HT-29 (cell line): ENCODE measurements at regions not wholly inside any gene's neighbourhood (a gene's known extent, or its start where the extent isn't known, plus 50 kb on each side); places are given as distances from the start of the nearest gene placed in this dataset.
A peak's percentile ranks its signal among the peaks of the same experiment; 100 is the strongest.

Experiments
- DNase-seq: peaks from one replicate; pipeline ENCODE4 v3.0.0-alpha.2; 2015; ENCODE audit warnings: low spot score

- DNase-seq = no peak
Measured at GRCh38 chr2:58919316-58919715, 678.2 kb upstream of the FANCL start.

- no peak for DNase-seq
Measured at GRCh38 chr2:58918141-58918540, 677.0 kb upstream of the FANCL start.

DNA sequence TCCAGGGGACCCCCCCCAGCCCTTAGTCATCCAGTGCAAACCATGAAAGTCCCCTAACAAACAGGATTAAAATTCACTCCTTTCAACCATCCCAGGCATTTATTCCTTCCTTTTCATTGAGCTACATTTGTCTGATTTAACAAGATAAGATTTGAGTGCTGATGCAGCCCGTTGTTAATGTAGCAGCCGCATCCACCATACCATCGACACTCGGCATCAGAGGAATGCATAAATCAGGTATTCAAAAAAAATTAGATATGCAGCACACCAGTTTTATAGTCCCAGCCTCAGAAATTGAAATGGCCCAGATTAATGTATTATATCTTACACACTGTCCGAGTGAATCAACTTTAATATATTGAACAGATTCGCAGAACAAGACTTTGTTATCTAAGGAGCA lies 676.5 kb upstream of the FANCL start:
- no peak for DNase-seq

- no peak for DNase-seq
Measured at GRCh38 chr2:58916063-58916462, 674.9 kb upstream of the FANCL start.

DNA sequence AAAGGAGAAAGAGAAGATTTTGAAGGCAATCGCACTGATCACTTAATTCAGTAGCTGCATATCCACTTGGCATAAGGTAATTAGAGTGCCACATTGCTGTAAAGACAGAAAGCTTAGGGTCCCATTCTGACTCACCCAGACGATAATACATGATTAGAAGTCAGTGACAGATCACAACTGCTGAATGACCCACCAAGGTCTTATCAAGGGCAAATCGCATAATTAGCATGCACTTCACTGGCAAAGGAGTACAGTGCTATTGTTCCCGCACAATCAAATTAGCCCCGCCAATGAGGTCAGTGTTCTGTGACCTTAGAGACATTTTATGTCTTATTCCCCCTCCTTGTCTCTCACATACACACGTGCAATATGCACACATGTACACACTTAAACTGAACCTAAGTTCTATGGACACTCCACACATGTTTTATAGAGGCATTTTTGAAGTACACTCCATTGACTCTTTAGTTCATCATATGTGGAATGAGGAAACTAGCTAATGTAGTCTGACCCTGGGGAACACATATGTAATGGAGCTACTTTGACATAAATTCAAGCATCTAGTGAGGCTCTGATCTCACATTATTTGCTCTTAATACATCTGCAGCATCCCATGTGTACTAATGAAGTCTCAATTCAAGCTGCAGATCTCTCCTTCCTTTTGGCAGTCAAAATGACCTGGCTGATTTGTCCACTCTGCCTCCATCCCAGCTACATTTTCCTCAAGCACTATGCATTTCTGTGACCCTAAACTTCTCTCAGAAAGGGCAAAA lies 673.8 kb upstream of the FANCL start:
- no peak for DNase-seq

DNA sequence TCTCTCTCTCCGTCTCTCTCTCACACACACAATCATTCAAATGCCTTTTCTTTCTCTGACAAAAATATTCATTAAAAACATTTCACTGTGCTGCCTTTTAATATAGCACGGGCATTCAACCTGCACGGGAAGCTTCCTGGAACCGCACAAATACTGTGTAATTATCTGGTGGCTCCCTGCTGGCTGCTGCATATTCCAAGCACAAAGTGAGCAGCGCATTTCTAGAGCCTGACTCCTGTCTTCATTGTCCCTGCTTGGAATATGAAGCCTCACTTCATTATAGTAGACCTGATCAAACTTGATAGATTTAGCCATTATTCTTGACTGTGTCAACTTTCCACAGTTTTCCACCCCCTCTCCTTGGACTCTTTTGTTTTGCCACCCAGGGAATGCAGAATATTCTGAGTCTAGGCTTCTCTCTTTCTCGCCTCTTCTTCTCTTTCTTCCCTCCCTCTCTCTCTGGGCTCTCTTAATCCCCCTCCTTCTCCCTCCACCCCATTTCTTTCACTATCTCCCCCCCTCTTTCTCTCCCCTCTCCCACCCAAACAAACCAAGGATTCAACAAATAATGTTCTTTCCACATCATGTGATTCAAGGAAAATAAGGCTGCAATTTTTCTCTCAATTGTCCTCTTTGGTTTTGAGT lies 672.1 kb upstream of the FANCL start:
- DNase-seq = no peak

GRCh38 chr2:58911877-58912276 lies 670.8 kb upstream of the FANCL start:
- DNase-seq = no peak

DNA sequence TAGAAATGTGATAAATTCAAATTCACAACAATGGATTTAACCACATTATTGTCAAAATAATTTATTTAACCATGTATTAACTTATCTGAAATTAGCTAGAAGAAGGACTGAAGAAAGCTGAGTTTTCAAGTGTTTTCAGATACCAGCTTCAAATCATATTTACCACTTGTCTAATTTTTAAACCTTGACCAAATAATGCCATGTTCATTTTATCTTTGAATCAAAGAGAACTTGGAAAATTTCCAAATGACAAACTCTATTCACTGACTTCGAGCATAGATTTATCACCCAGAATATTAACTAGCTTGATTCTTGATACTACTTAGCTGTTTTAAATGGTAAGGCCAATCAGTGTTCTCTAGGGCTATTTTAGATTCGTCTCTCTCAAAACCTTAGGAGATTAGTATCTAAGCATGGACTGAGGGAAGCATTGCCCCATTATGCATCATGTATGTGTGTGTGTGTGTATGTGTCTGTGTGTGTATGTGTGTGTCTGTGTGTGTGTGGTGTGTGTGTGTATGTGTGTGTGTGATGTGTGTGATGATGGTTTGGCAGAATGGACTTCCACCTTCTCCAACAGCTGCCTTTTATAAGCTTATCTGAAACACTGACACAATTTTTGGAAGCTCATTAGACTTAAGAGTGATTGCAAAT lies 667.5 kb upstream of the FANCL start:
- no peak for DNase-seq

- no peak for DNase-seq
Measured at GRCh38 chr2:58907644-58908043, 666.5 kb upstream of the FANCL start.

DNA sequence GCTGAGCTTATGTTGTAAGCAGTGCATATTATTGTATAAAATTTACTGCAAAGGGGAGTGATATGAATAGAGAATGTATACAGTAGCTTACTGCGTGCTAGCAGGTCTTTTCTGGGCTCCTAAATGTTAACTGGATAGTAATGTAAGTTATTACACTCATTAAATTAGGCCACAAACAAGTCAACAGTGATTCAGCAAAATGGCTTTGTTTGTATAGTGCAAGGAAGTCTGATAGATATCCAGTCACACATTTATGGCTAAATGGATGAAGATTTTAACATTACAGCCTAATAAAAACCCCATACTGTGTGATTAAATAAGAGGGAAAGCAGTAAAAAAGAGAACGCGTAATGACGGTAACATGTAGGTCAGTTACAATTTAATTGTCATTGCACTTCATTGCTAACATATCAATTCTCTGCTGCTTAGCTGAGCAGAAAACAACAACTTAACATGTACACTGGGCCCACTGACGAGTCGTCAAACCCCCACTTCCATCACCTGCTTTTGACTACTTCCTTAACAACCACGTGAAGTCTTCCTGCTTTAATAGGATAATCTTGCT lies 665.0 kb upstream of the FANCL start:
- peak; percentile 15 for DNase-seq

DNA sequence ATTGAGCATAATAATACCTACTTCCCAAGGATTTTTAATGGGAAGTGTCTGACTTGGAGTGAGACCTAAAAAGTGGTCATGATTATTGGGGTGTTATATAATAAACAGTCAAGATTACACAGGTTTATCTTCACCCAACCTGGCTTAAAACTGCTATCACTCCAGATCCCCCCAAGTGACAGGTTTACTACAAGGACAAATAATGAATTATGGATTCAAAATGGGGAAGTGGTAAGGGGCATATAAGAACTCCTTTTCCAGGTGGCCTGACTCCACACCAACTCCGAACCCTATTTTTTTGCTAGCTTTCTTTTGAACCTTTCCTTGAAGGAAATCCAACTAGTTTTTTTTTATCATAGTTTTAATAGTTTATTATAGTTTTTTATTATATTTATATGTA lies 663.0 kb upstream of the FANCL start:
- DNase-seq = no peak

DNA sequence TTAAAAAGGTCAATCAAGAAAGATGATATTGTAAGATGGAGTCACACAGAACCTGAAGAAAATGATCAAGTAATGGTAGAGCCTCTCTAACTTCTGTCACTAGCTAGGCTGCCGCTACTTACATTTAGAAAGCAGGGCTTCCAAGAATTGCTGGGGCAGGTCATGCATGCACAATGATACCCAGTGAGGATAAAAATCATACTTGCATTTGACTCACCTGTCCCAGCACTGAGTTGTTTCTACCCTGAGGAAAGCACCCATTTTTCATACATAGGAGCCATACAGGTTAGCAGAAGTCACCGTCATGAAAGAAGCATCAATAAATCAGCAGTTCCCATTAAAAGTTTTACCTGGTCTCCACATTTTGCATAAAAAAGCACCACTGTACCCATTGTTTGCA lies 662.3 kb upstream of the FANCL start:
- no peak for DNase-seq

GRCh38 chr2:58900246-58901027 lies 659.3 kb upstream of the FANCL start:
- DNase-seq = no peak

DNA sequence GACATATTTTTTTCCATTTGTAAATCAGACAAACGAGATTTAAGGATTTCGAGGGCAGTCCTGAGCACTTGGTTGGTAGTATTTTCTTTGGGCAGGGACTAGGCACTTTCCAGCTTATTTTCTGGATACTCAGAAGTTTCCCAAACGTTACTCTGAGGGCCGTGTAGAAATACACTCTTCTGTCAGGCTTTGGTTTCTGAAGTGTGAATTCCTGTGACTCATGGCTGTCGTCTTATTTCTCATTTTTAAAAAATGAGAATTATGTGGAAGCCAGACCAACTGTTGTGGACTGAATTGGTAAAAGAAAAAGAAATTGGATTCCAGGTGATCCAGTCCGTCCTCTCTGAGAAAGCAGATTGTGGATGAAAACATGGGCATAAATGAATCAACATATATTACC lies 658.6 kb upstream of the FANCL start:
- DNase-seq = no peak

DNA sequence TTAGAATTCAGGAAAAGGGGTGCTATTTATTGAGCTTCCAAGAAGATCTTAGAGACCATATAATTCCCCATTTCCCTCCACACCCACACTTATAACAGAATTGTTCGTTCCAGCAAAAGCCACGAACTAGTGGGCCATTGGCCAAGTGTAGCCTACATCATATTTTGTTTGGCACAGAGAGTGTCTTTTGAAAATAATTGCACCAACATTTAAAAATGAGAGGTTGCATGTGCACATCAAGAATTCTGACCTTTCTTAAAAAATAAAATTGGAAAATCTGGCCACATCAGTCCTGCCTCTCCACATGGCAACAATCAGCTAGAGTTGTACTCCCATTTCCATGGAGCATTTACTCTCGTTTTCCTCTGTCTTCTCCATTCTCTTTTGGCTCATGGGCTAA lies 655.5 kb upstream of the FANCL start:
- DNase-seq = no peak

GRCh38 chr2:58895857-58896256 lies 654.7 kb upstream of the FANCL start:
- DNase-seq = no peak

DNA sequence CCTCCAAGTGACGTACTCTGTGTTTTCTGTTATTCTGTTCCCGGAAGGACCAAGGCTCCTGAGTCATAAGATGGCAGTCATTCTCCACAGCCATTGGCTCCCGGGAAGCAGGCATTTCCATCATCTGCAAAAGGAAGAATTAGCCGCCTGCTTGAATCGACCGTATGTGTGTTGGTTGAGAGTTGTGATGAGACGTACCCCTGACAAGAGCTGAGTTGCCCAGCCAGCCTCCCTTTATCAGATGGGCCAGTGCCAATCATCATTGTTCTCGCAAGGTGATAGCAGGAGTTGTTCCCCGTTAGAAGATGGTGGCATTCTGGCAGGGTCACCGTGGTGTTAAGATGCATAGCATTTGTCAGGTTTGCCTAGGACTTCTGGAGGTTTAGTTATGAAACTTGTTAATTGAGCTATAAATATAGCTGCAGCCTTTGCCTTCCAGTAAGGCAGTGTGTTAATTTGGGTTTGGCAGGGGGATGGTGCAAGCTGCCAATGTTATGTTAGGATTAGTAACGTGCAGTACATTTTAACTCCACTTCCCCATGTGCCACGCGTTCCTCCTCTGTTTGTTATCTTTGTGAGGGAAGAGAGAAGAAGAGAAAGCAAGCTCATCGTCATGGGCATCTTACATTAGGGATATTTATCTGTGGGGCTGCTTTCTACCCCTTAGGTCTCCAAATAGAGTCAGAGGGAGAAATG lies 652.7 kb upstream of the FANCL start:
- no peak for DNase-seq

DNA sequence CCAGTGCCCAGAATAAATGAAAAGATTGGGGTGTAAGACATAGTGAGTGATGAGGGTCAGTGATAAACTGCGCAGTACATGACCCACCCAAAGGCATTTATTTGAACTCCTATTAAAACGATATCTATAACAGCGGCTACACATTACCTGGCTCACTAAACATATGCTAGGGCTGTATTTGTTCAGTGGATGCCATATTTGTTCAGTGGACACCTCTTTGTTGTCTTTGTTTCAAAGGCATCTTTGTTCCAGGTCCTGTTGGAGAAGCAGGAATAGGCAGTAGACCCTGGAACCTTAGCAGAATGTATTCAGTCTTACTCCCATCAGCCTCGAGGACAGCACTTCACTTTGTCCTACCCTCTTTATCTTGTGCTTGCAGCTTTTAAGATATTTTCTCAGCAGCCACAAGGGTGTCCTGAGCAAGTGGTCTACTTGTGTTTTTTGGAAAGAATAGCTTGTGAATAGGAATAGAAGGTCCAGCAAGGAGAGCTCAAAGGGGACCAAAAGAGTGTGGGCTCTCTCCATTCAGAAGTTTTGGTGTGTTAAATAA lies 650.8 kb upstream of the FANCL start:
- DNase-seq = no peak

GRCh38 chr2:58890865-58891525 lies 649.9 kb upstream of the FANCL start:
- no peak for DNase-seq

DNA sequence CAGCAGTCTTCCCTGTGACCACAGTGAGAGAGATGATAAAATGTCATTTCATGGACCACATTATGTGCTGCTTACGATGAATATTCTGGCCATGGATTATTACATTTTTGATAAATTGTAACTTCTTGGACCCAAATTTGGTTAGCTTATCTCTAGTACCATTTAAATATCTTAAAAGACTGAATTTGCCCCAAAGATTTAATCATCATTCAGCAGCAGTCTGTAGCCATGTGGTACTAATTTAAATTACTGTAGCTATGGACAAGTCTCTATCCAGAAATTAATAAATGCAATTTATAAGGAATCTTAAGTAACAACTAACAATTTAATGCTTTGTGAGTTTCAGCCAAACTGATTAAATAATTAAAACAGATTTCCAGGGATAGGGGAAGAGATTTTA lies 644.9 kb upstream of the FANCL start:
- DNase-seq = no peak
